DND-41 (cell line): ENCODE measurements at regions not wholly inside any gene's neighbourhood (a gene's known extent, or its start where the extent isn't known, plus 50 kb on each side); places are given as distances from the start of the nearest gene placed in this dataset.

ENCODE experiments used
- ATAC-seq: fragments of 200-7000 bp; cut with Tn5 transposase; 3 replicates; pipeline ENCODE4 v1.9.1; 2021; ENCODE audit warnings: low read depth; ENCODE audit not compliant: insufficient read depth
- DNase-seq: peaks from one replicate; pipeline ENCODE4 v3.0.0-alpha.2; 2020
- H2AFZ ChIP-seq: 2 replicates; pipeline ENCODE4 v1.6.0; 2012; ENCODE audit warnings: low read depth, low read length
- H3K27ac ChIP-seq: 2 replicates; pipeline ENCODE4 v1.5.1; 2012; ENCODE audit warnings: low read length, inconsistent platforms
- H3K27me3 ChIP-seq: fragments of 200-600 bp; sonication (generic); 2 replicates; pipeline ENCODE4 v1.6.0; 2012; ENCODE audit warnings: low read length, mild to moderate bottlenecking, inconsistent platforms; ENCODE audit not compliant: insufficient read depth, poor library complexity
- H3K36me3 ChIP-seq: 2 replicates; pipeline ENCODE4 v1.5.1; 2012; ENCODE audit warnings: low read length, inconsistent platforms; ENCODE audit not compliant: insufficient read depth
- H3K4me1 ChIP-seq: 2 replicates; pipeline ENCODE4 v1.5.1; 2012; ENCODE audit warnings: mild to moderate bottlenecking, low read length; ENCODE audit not compliant: insufficient read depth
- H3K4me2 ChIP-seq: 2 replicates; pipeline ENCODE4 v1.6.0; 2012; ENCODE audit warnings: mild to moderate bottlenecking, moderate library complexity, low read length, inconsistent platforms; ENCODE audit not compliant: insufficient read depth
- H3K4me3 ChIP-seq, 2 experiments: fragments of 200-600 bp in 1 of 2; shearing (Covaris generic) in 1 of 2; 2 replicates each; pipeline ENCODE4 v1.5.1; 2012 to 2016; ENCODE audit warnings: inconsistent platforms in 2 of 2, low read length in 2 of 2, mild to moderate bottlenecking in 2 of 2, low read depth in 1 of 2, moderate library complexity in 1 of 2
- H3K79me2 ChIP-seq: 2 replicates; pipeline ENCODE4 v1.6.0; 2012; ENCODE audit warnings: low read length, inconsistent platforms; ENCODE audit not compliant: insufficient read depth
- H3K9ac ChIP-seq: 2 replicates; pipeline ENCODE4 v1.6.0; 2012; ENCODE audit warnings: low read depth, mild to moderate bottlenecking, inconsistent platforms, low read length, moderate library complexity
- H3K9me3 ChIP-seq: 2 replicates; pipeline ENCODE4 v1.5.1; 2012; ENCODE audit warnings: low read length, moderate library complexity, mild to moderate bottlenecking, inconsistent platforms; ENCODE audit not compliant: insufficient read depth, severe bottlenecking
- H4K20me1 ChIP-seq: 2 replicates; pipeline ENCODE4 v1.6.0; 2012; ENCODE audit warnings: low read length; ENCODE audit not compliant: insufficient read depth
- CTCF ChIP-seq: IDR thresholded peaks from 2 replicates; pipeline ENCODE4 v1.5.1; 2012; ENCODE audit warnings: borderline replicate concordance, low read length, moderate library complexity, mild to moderate bottlenecking; ENCODE audit not compliant: poor library complexity, severe bottlenecking; ENCODE audit errors: extremely low read depth
- EZH2 ChIP-seq: IDR thresholded peaks from 3 replicates; pipeline ENCODE4 v1.6.1; 2012; ENCODE audit warnings: borderline replicate concordance, low read depth, mild to moderate bottlenecking, moderate library complexity, low read length, inconsistent platforms; ENCODE audit not compliant: severe bottlenecking

GRCh38 chr16:80263181-80263823 lies 277.5 kb upstream of the DYNLRB2 start:
- no peaks in the 10 kb centered on the region for H3K27me3 ChIP-seq
- H3K9ac ChIP-seq, result no peak overlapping the region
- H4K20me1 ChIP-seq, result no peaks in the 10 kb centered on the region
- H2AFZ ChIP-seq, result no peak overlapping the region
- DNase-seq (no peak), ATAC-seq (no peak)
- H3K79me2 ChIP-seq, result no peaks in the 10 kb centered on the region
- H3K36me3 ChIP-seq, result no peaks in the 10 kb centered on the region
- no peaks in the 10 kb centered on the region for H3K9me3 ChIP-seq
- H3K4me1 ChIP-seq, result no peaks in the 10 kb centered on the region
- no peak overlapping the region for H3K27ac ChIP-seq
- TF ChIP-seq CTCF, result no peak
- TF ChIP-seq EZH2, result no peak
- no peak overlapping the region for H3K4me2 ChIP-seq
- no peak overlapping the region for H3K4me3 ChIP-seq

DNA sequence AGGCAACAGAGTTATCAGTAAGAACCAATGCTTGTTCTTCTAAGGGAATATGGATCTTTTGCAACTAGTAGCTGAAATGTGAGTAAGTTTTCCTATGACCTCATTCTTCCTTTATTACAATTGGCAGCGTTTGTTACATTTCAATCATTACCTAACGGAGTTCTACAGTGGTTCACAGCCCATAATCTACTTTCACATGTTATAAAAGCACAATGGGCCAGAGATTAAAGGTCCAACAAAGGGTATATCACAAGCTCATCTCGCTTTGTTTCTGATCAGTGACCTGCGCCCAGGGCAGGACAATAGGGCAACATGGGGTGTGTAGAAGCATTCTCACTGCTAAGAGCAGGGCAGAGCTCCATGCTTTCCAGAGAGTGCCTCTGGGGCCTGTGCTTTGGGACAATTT lies 279.9 kb upstream of the DYNLRB2 start:
- Histone ChIP-seq H3K27ac (no peak overlapping the region), H3K27me3 (no peaks in the 10 kb centered on the region), H3K79me2 (no peaks in the 10 kb centered on the region), H3K4me2 (no peak overlapping the region), H2AFZ (no peak overlapping the region), H4K20me1 (no peaks in the 10 kb centered on the region), H3K9ac (no peak overlapping the region), H3K4me1 (no peaks in the 10 kb centered on the region), H3K36me3 (no peaks in the 10 kb centered on the region), H3K4me3 (no peak overlapping the region), H3K9me3 (no peaks in the 10 kb centered on the region)
- DNase-seq (no peak), ATAC-seq (no peak)
- TF ChIP-seq CTCF (no peak), EZH2 (no peak)

- TF ChIP-seq EZH2, result no peak
- no peak for TF ChIP-seq CTCF
- ATAC-seq, result no peak
- Histone ChIP-seq H3K27me3 (no peaks in the 10 kb centered on the region), H3K9ac (no peak overlapping the region), H3K4me3 (no peak overlapping the region), H3K79me2 (no peaks in the 10 kb centered on the region), H3K4me2 (no peak overlapping the region), H3K36me3 (no peaks in the 10 kb centered on the region), H3K27ac (no peak overlapping the region), H3K9me3 (no peaks in the 10 kb centered on the region), H3K4me1 (no peaks in the 10 kb centered on the region), H4K20me1 (no peaks in the 10 kb centered on the region), H2AFZ (no peak overlapping the region)
- DNase-seq, result no peak
Measured at GRCh38 chr16:80259290-80259805, 281.4 kb upstream of the DYNLRB2 start.
